ENCODE measurements at regions not wholly inside any gene's neighbourhood (a gene's known extent, or its start where the extent isn't known, plus 50 kb on each side); places are given as distances from the start of the nearest gene placed in this dataset.

DNA sequence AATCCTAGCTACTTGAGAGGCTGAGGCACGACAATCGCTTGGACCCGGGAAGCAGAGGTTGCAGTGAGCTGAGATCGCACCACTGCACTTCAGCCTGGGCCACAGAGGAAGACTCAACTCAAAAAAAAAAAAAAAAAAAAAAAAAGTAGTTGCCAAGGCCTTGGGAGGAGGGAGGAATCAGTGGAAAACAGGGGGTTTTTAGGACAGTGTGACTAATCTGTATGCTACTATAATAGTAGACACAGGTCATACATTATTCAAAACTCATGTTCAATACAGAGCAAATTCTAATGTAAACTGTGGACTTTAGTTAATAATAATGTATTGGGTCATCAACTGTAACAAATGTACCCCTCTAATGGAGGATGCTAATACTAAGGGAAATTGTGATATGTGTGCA, 51.7 kb upstream of the CTPS1 start:
- H2BK15ac ChIP-seq (ENCODE audit: low read length): no peak overlapping the region
- peaks cover 0 to 3% (median 0%) of the 10 kb centered on the region in 4 experiments; a peak in 1 of 7 replicates for H3K4me1 ChIP-seq (replicated peaks in 1 of 4; ENCODE audit: control insufficient read depth in 3 of 4, insufficient read depth in 4 of 4, low read length in 3 of 4)
- ChIA-PET POLR2A (ENCODE audit: partially characterized antibody) (no interaction called here), CTCF (ENCODE audit: partially characterized antibody) (interaction anchor here (17.5 kb wide), 1 partner anchor 18 kb away, joined by 275 read pairs; no protein-coding TSS in a partner anchor)
- no peak overlapping the region for H3K9ac ChIP-seq (replicated peaks in 1 of 4; ENCODE audit: extremely low read depth in 1 of 4, low read depth in 3 of 4, low read length in 3 of 4)
- no peak overlapping the region for H3K4ac ChIP-seq (replicated peaks; ENCODE audit: insufficient read length, low read depth, low read length)
- H3K14ac ChIP-seq (ENCODE audit: insufficient read length): no peak overlapping the region
- H2BK20ac ChIP-seq (ENCODE audit: low read length): no peak overlapping the region
- H4K20me1 ChIP-seq (replicated peaks in 1 of 2; ENCODE audit: control insufficient read depth in 1 of 2, insufficient read depth in 2 of 2, low read length in 2 of 2): no peaks in the 10 kb centered on the region
- H3K4me3 ChIP-seq (ENCODE audit: extremely low read depth in 1 of 4, insufficient read depth in 2 of 4, low read depth in 3 of 4, low read length in 4 of 4): no peak overlapping the region
- no peak overlapping the region for H3K18ac ChIP-seq (ENCODE audit: extremely low read depth, low read length)
- no peaks in the 10 kb centered on the region for H3K36me3 ChIP-seq (ENCODE audit: control insufficient read depth in 2 of 4, insufficient read depth in 4 of 4, low read length in 3 of 4)
- H3K4me2 ChIP-seq (ENCODE audit: insufficient read depth in 1 of 2, low read depth in 2 of 2, low read length in 2 of 2): no peak overlapping the region
- H3K27ac ChIP-seq (ENCODE audit: low read depth, low read length): no peak overlapping the region
- no peak overlapping the region for H4K91ac ChIP-seq (replicated peaks; ENCODE audit: insufficient read length, low read length)
- FAIRE-seq (no peak), DNase-seq (ENCODE audit: low read depth in 1 of 2, low spot score in 2 of 2) (no peak)
- H3K23ac ChIP-seq (ENCODE audit: insufficient read length): no peak overlapping the region
- no peak overlapping the region for H4K8ac ChIP-seq (ENCODE audit: extremely low read depth, insufficient read depth, low read length)
- H2BK120ac ChIP-seq (replicated peaks; ENCODE audit: low read depth, low read length): no peak overlapping the region
- H3K56ac ChIP-seq (replicated peaks; ENCODE audit: insufficient read length, low read depth, low read length): no peak overlapping the region
- no peaks in the 10 kb centered on the region for H3K23me2 ChIP-seq (ENCODE audit: low read depth, low read length)
- no peak overlapping the region for H2BK5ac ChIP-seq (ENCODE audit: low read depth, low read length)
- 87% methylated on average over 3 of the region's 4 CpGs; no CpG with 5 or more reads in 1 of the 2 experiments for WGBS, 2 experiments (ENCODE audit: extremely low coverage in 1 of 2, insufficient coverage in 1 of 2, insufficient read length in 1 of 2, insufficient replicate concordance in 2 of 2, low coverage in 1 of 2, low lambda C conversion rate in 2 of 2, missing lambda C conversion rate in 1 of 2)
- no peak overlapping the region for H2BK12ac ChIP-seq (ENCODE audit: low read depth, low read length)
- no peaks in the 10 kb centered on the region for H3K9me3 ChIP-seq (ENCODE audit: insufficient read depth in 2 of 2, low read depth in 1 of 2, low read length in 1 of 2)
- H4K5ac ChIP-seq (ENCODE audit: insufficient read length, low read depth, low read length): no peak overlapping the region
- H2AFZ ChIP-seq (ENCODE audit: low read length): no peak overlapping the region
- H2AK5ac ChIP-seq (ENCODE audit: low read depth, low read length): no peak overlapping the region
- H3K27me3 ChIP-seq (replicated peaks in 1 of 4; ENCODE audit: control insufficient read depth in 3 of 4, extremely low read depth in 1 of 4, insufficient read depth in 3 of 4, low read length in 3 of 4): no peaks in the 10 kb centered on the region
- H3K79me1 ChIP-seq (ENCODE audit: low read depth, low read length): no peaks in the 10 kb centered on the region
- no peaks in the 10 kb centered on the region for H3K79me2 ChIP-seq (ENCODE audit: control insufficient read depth in 1 of 2, insufficient read depth in 2 of 2, low read length in 2 of 2)
- TF ChIP-seq RXRA (IDR thresholded peaks at IDR 0.05; ENCODE audit: insufficient read depth, low read depth, low read length) (no peak), SUZ12 (IDR thresholded peaks at IDR 0.05; ENCODE audit: low read length) (no peak), KDM1A (IDR thresholded peaks at IDR 0.05; ENCODE audit: borderline replicate concordance, low read length) (no peak), TCF12 (IDR thresholded peaks at IDR 0.05; ENCODE audit: low read depth, low read length) (no peak), SIRT6 (IDR thresholded peaks at IDR 0.05; ENCODE audit: low read length) (no peak), TBP (IDR thresholded peaks at IDR 0.05; ENCODE audit: low read depth, low read length) (no peak), GTF2F1 (IDR thresholded peaks at IDR 0.05; ENCODE audit: borderline replicate concordance, low read depth, low read length) (no peak), RAD21 (IDR thresholded peaks at IDR 0.05 in 1 of 2, conservative IDR thresholded peaks at IDR 0.05 in 1 of 2; ENCODE audit: low read depth in 2 of 2, low read length in 2 of 2) (no peak), GABPA (IDR thresholded peaks at IDR 0.05; ENCODE audit: borderline replicate concordance, insufficient read depth, low read length) (no peak), EP300 (IDR thresholded peaks at IDR 0.05; ENCODE audit: borderline replicate concordance in 1 of 2, low read depth in 2 of 2, low read length in 2 of 2) (no peak), MAFK (IDR thresholded peaks at IDR 0.05; ENCODE audit: low read depth, low read length) (no peak)
- TF ChIP-seq, protein P1, sequence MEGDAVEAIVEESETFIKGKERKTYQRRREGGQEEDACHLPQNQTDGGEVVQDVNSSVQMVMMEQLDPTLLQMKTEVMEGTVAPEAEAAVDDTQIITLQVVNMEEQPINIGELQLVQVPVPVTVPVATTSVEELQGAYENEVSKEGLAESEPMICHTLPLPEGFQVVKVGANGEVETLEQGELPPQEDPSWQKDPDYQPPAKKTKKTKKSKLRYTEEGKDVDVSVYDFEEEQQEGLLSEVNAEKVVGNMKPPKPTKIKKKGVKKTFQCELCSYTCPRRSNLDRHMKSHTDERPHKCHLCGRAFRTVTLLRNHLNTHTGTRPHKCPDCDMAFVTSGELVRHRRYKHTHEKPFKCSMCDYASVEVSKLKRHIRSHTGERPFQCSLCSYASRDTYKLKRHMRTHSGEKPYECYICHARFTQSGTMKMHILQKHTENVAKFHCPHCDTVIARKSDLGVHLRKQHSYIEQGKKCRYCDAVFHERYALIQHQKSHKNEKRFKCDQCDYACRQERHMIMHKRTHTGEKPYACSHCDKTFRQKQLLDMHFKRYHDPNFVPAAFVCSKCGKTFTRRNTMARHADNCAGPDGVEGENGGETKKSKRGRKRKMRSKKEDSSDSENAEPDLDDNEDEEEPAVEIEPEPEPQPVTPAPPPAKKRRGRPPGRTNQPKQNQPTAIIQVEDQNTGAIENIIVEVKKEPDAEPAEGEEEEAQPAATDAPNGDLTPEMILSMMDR (IDR thresholded peaks at IDR 0.05; ENCODE audit: control extremely low read depth in 1 of 3, insufficient read depth in 1 of 3, low read depth in 1 of 3, low read length in 3 of 3): no peak

Measured in H1 (cell line).